AG10803 (cell line): ENCODE measurements at regions not wholly inside any gene's neighbourhood (a gene's known extent, or its start where the extent isn't known, plus 50 kb on each side); places are given as distances from the start of the nearest gene placed in this dataset.

Experiments
- DNase-seq: peaks from one replicate; pipeline ENCODE4 v3.0.0; 2010; ENCODE audit warnings: low read depth
- H3K4me3 ChIP-seq: 2 replicates; pipeline ENCODE4 v1.5.1; 2011; ENCODE audit warnings: mild to moderate bottlenecking, low read length, control low read depth
- TF ChIP-seq, protein P1 (sequence below): conservative IDR thresholded peaks from 2 replicates; pipeline ENCODE4 v1.5.1; 2011; ENCODE audit warnings: mild to moderate bottlenecking, low read length, control low read depth, inconsistent platforms

DNA sequence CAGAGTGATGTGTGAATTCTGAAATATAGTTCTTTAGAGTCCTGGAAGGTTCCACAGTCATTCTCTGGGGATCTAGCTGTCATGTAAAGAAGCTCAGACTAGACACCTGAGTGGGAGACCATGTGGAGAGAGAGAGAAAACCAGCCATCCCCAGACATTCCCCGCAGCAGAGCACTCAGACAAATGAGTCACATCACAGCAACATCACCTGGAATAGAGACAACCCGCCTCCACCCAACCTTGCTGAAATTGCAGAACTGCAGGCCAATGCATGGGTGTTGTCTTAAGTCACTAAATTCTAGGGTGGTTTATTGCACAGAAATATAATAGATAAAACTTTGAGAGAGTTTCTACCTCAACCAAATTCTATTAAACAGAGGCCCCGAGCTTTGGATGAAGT, 392.0 kb upstream of the DYNLRB2 start:
- DNase-seq = no peak
- H3K4me3 ChIP-seq = no peak overlapping the region
- TF ChIP-seq, protein P1, sequence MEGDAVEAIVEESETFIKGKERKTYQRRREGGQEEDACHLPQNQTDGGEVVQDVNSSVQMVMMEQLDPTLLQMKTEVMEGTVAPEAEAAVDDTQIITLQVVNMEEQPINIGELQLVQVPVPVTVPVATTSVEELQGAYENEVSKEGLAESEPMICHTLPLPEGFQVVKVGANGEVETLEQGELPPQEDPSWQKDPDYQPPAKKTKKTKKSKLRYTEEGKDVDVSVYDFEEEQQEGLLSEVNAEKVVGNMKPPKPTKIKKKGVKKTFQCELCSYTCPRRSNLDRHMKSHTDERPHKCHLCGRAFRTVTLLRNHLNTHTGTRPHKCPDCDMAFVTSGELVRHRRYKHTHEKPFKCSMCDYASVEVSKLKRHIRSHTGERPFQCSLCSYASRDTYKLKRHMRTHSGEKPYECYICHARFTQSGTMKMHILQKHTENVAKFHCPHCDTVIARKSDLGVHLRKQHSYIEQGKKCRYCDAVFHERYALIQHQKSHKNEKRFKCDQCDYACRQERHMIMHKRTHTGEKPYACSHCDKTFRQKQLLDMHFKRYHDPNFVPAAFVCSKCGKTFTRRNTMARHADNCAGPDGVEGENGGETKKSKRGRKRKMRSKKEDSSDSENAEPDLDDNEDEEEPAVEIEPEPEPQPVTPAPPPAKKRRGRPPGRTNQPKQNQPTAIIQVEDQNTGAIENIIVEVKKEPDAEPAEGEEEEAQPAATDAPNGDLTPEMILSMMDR = no peak

DNA sequence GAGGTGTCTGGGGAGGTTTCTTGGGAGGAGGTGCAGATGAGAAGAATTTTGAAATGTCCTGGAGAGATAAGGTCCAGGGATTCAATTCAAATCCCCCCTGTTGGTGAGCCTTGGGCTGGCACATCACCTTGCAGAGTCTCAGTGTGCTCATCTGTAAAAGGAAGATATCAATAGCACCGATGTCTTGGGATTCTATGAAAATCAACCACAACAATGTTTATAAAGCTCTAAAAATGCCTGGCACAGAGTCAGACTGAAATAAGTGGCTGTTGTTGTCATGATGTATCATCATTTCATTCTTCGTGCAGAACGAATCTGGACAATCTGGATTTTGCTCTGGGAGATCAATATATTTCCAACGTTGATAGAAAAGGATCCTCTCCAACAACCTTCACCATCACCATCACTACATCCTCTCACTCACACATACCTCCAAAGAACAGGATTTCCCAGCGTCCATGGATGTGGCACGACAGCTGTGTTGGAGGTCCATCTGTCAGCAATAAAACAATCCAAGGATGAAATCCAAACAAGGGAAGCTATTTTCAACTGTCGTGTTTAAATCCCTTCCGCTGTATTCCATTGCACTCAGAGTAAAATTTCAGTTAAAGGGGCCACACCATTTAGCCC, 393.7 kb upstream of the DYNLRB2 start:
- TF ChIP-seq, protein P1 = peak; percentile 34
- no peak overlapping the region; the same call in 1 of the 2 replicates for H3K4me3 ChIP-seq
- peak; percentile 74 for DNase-seq

DNA sequence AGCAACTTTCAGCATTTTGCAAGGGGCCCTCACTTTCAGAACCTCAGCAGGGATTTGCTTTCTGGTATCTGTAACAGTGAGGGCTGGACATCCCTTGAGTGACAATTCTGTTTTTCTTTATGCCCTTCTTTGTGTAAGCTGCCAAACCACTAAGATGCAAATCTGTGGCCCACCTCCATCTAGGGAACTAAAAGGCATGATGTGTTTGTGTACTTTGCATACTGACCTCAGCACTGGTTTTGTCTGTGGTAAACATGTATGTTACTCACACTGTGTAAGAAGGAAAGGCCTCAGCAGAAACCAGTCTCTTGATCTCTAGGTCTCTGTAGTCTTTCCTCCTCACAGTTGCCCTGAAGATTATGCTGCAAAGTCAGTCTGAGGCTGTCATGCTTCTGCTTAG, 396.6 kb upstream of the DYNLRB2 start:
- no peak for DNase-seq
- no peak overlapping the region for H3K4me3 ChIP-seq
- TF ChIP-seq, protein P1 = no peak

DNA sequence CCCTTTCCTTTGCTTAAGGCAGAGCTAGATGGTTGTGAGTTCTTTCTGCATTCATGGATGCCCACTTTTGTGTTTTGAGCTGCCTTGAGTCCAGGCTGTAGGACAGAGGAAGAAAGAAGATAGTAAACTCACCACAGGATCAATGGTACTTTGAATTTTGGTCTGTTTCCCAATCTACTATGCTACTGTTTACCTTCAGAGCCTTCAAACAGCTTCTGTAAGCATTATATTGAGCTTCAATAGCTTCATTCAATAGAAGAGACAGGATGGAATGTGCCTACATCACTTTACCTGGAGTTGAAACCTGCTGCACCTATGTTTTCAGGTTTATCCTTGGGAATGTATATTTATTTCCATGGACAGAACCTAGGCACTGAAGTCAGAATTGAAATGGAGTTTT, 397.9 kb upstream of the DYNLRB2 start:
- DNase-seq = no peak
- TF ChIP-seq, protein P1 = no peak
- no peak overlapping the region for H3K4me3 ChIP-seq

DNA sequence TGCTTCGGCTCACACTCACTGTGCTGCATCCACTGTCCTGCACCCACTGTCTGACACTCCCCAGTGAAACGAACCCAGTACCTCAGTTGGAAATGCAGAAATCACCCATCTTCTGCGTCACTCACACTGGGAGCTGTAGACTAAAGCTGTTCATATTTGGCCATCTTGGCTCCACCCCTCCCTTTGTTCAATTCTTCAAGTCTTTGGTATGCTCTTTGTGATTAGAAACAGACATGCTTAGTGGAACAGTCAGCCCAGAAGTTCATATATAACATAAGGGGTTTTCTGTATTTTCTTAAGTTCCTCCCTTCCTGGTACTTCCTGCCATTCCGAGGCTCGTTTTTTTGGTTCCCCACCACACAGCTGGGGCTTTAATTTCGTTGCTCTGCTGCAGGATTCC, 398.5 kb upstream of the DYNLRB2 start:
- peak; percentile 57 for DNase-seq
- H3K4me3 ChIP-seq = no peak overlapping the region
- TF ChIP-seq, protein P1 = no peak

DNA sequence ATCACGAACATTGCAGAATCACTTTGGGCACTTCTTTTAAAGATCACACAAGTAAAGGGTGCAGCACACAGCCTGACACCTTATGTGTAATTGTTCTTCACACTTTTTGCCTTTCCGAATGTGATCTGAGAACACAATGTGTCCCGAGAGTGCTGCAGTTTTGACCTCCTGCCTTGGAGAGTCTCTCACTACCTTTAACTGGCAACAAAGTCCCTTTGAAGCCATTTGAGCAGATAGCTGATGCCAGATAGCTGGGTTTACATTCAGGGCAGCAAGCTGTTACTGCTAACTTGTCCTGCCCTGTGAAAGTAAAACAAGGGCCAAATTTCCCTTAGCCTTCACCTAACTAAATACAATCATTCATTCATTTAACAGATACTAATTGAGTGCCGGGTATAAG, 411.0 kb upstream of the DYNLRB2 start:
- H3K4me3 ChIP-seq = no peak overlapping the region
- DNase-seq = no peak
- TF ChIP-seq, protein P1 = no peak

DNA sequence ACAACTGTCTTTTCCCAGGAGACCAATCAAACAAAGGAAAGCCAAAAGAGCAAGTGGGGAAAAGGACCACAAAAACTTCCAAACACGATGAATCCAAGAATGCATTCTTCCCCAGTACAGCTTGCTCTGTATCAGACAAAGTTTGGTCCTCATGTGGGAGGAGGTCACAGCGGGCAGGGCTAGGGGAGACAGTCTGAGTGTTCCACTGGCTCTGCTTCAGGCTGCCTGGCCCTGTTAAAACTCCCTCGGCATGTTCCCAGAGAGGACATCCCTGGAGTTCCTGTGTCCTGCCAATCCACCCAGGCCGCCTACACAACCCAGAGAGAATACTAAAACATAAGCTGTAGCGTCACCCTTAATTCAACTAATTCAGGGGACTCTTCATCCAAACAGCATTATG, 415.1 kb upstream of the DYNLRB2 start:
- no peak overlapping the region for H3K4me3 ChIP-seq
- peak; percentile 49 for DNase-seq
- TF ChIP-seq, protein P1 = no peak
